ENCODE measurements at regions not wholly inside any gene's neighbourhood (a gene's known extent, or its start where the extent isn't known, plus 50 kb on each side); places are given as distances from the start of the nearest gene placed in this dataset.

- Histone ChIP-seq H3K9me3 (ENCODE audit: control insufficient read depth in 1 of 2, insufficient read depth in 1 of 2, low read depth in 1 of 2, low read length in 2 of 2) (no peaks in the 10 kb centered on the region), H3K9me2 (ENCODE audit: insufficient read depth) (no peaks in the 10 kb centered on the region), H3K4me1 (ENCODE audit: control insufficient read depth in 1 of 2, insufficient read depth in 2 of 2, low read length in 2 of 2) (no peaks in the 10 kb centered on the region), H3K27me3 (ENCODE audit: insufficient read depth, low read length) (no peaks in the 10 kb centered on the region), H3K79me2 (ENCODE audit: insufficient read depth, low read length) (no peaks in the 10 kb centered on the region), H3K4me2 (ENCODE audit: low read length) (no peak overlapping the region), H3K4me3 (replicated peaks in 1 of 2; ENCODE audit: low read depth in 1 of 2, low read length in 2 of 2) (no peak overlapping the region), H3K27ac (ENCODE audit: low read depth, low read length) (no peak overlapping the region), H3K9ac (ENCODE audit: low read length) (no peak overlapping the region), H3K36me3 (ENCODE audit: control insufficient read depth in 1 of 2, insufficient read depth in 2 of 2, low read length in 2 of 2) (no peaks in the 10 kb centered on the region), H4K20me1 (ENCODE audit: insufficient read depth) (no peaks in the 10 kb centered on the region), H2AFZ (ENCODE audit: low read depth, low read length, poor library complexity, severe bottlenecking) (no peak overlapping the region)
- TF ChIP-seq SRF (IDR thresholded peaks at IDR 0.05; ENCODE audit: low read depth) (no peak), ZNF274 (IDR thresholded peaks at IDR 0.05; ENCODE audit: low read depth, low read length) (no peak), CEBPB (IDR thresholded peaks at IDR 0.05; ENCODE audit: low read depth) (no peak), RAD21 (IDR thresholded peaks at IDR 0.05; ENCODE audit: low read depth) (no peak), ELF1 (IDR thresholded peaks at IDR 0.05; ENCODE audit: borderline replicate concordance, low read depth) (no peak), JUND (IDR thresholded peaks at IDR 0.05) (no peak), ZFX (IDR thresholded peaks at IDR 0.05) (no peak), YY1 (IDR thresholded peaks at IDR 0.05; ENCODE audit: extremely low read depth, insufficient replicate concordance, low read depth, low read length) (no peak), CBX3 (IDR thresholded peaks at IDR 0.05; ENCODE audit: low read depth) (no peak), EGR1 (IDR thresholded peaks at IDR 0.05; ENCODE audit: low read depth) (no peak), EZH2phosphoT487 (IDR thresholded peaks at IDR 0.05; ENCODE audit: borderline replicate concordance) (no peak)
- TF ChIP-seq, protein P1, sequence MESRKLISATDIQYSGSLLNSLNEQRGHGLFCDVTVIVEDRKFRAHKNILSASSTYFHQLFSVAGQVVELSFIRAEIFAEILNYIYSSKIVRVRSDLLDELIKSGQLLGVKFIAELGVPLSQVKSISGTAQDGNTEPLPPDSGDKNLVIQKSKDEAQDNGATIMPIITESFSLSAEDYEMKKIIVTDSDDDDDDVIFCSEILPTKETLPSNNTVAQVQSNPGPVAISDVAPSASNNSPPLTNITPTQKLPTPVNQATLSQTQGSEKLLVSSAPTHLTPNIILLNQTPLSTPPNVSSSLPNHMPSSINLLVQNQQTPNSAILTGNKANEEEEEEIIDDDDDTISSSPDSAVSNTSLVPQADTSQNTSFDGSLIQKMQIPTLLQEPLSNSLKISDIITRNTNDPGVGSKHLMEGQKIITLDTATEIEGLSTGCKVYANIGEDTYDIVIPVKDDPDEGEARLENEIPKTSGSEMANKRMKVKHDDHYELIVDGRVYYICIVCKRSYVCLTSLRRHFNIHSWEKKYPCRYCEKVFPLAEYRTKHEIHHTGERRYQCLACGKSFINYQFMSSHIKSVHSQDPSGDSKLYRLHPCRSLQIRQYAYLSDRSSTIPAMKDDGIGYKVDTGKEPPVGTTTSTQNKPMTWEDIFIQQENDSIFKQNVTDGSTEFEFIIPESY (IDR thresholded peaks at IDR 0.05; ENCODE audit: extremely low read depth, insufficient replicate concordance, low read length), result no peak
- TF ChIP-seq, protein P2, sequence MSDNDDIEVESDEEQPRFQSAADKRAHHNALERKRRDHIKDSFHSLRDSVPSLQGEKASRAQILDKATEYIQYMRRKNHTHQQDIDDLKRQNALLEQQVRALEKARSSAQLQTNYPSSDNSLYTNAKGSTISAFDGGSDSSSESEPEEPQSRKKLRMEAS (IDR thresholded peaks at IDR 0.05), result no peak
- BruUV-seq (replicated peaks), result no TSS peak
- intact Hi-C loops (cut with micrococcal nuclease), result no loop called here
- CTCF ChIA-PET, result no interaction called here
- RAD21 ChIA-PET (ENCODE audit: low non-redundant PET in 1 of 2, low total read pairs in 2 of 2, uncharacterized antibody in 2 of 2, unreplicated experiment in 2 of 2), result no interaction called here
- POLR2A ChIA-PET, result no interaction called here
- no peak for ATAC-seq
- no peak for DNase-seq (ENCODE audit: low read depth, low spot score)
Measured at GRCh38 chr4:96293806-96294205, 453.9 kb downstream of the PDHA2 start.
